ENCODE measurements at regions not wholly inside any gene's neighbourhood (a gene's known extent, or its start where the extent isn't known, plus 50 kb on each side); places are given as distances from the start of the nearest gene placed in this dataset.

- no peaks in the 10 kb centered on the region for H3K36me3 Mint-ChIP-seq (ENCODE audit: unreplicated experiment)
- H3K4me1 Mint-ChIP-seq (ENCODE audit: low read depth, unreplicated experiment) = no peaks in the 10 kb centered on the region
- no peaks in the 10 kb centered on the region for H3K27me3 Mint-ChIP-seq (ENCODE audit: unreplicated experiment)
- DNase-seq = no peak
- no peak overlapping the region for H3K4me3 Mint-ChIP-seq (ENCODE audit: unreplicated experiment)
- peaks cover 2% of the 10 kb centered on the region for H3K9me3 Mint-ChIP-seq (ENCODE audit: unreplicated experiment)
- H3K27ac Mint-ChIP-seq (ENCODE audit: unreplicated experiment) = no peak overlapping the region
- TF ChIP-seq, protein P1, sequence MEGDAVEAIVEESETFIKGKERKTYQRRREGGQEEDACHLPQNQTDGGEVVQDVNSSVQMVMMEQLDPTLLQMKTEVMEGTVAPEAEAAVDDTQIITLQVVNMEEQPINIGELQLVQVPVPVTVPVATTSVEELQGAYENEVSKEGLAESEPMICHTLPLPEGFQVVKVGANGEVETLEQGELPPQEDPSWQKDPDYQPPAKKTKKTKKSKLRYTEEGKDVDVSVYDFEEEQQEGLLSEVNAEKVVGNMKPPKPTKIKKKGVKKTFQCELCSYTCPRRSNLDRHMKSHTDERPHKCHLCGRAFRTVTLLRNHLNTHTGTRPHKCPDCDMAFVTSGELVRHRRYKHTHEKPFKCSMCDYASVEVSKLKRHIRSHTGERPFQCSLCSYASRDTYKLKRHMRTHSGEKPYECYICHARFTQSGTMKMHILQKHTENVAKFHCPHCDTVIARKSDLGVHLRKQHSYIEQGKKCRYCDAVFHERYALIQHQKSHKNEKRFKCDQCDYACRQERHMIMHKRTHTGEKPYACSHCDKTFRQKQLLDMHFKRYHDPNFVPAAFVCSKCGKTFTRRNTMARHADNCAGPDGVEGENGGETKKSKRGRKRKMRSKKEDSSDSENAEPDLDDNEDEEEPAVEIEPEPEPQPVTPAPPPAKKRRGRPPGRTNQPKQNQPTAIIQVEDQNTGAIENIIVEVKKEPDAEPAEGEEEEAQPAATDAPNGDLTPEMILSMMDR (IDR thresholded peaks at IDR 0.05; ENCODE audit: partially characterized antibody, unreplicated experiment) = no peak
Measured at GRCh38 chr9:28272127-28272526, 698.8 kb upstream of the C9orf72 start.

- no peaks in the 10 kb centered on the region for H3K9me3 Mint-ChIP-seq (ENCODE audit: unreplicated experiment)
- H3K4me1 Mint-ChIP-seq (ENCODE audit: low read depth, unreplicated experiment) = peaks cover 2% of the 10 kb centered on the region
- no peak for DNase-seq
- TF ChIP-seq, protein P1 (IDR thresholded peaks at IDR 0.05; ENCODE audit: partially characterized antibody, unreplicated experiment) = no peak
- no peak overlapping the region for H3K4me3 Mint-ChIP-seq (ENCODE audit: unreplicated experiment)
- peaks cover 4% of the 10 kb centered on the region for H3K36me3 Mint-ChIP-seq (ENCODE audit: unreplicated experiment)
- no peak overlapping the region for H3K27ac Mint-ChIP-seq (ENCODE audit: unreplicated experiment)
- no peaks in the 10 kb centered on the region for H3K27me3 Mint-ChIP-seq (ENCODE audit: unreplicated experiment)
Measured at GRCh38 chr9:28287455-28287854, 714.2 kb upstream of the C9orf72 start.

- TF ChIP-seq, protein P1 (IDR thresholded peaks at IDR 0.05; ENCODE audit: partially characterized antibody, unreplicated experiment) = no peak
- peaks cover 4% of the 10 kb centered on the region for H3K36me3 Mint-ChIP-seq (ENCODE audit: unreplicated experiment)
- H3K27me3 Mint-ChIP-seq (ENCODE audit: unreplicated experiment) = no peaks in the 10 kb centered on the region
- H3K4me3 Mint-ChIP-seq (ENCODE audit: unreplicated experiment) = no peak overlapping the region
- no peak overlapping the region for H3K27ac Mint-ChIP-seq (ENCODE audit: unreplicated experiment)
- H3K4me1 Mint-ChIP-seq (ENCODE audit: low read depth, unreplicated experiment) = peaks cover 2% of the 10 kb centered on the region
- no peak for DNase-seq
- H3K9me3 Mint-ChIP-seq (ENCODE audit: unreplicated experiment) = no peaks in the 10 kb centered on the region
Measured at GRCh38 chr9:28289746-28290145, 716.5 kb upstream of the C9orf72 start.

GRCh38 chr9:28293369-28294090, 720.2 kb upstream of the C9orf72 start:
- Mint-ChIP-seq H3K27me3 (ENCODE audit: unreplicated experiment) (no peaks in the 10 kb centered on the region), H3K4me1 (ENCODE audit: low read depth, unreplicated experiment) (no peaks in the 10 kb centered on the region), H3K36me3 (ENCODE audit: unreplicated experiment) (peaks cover 4% of the 10 kb centered on the region), H3K9me3 (ENCODE audit: unreplicated experiment) (no peaks in the 10 kb centered on the region), H3K27ac (ENCODE audit: unreplicated experiment) (no peak overlapping the region), H3K4me3 (ENCODE audit: unreplicated experiment) (no peak overlapping the region)
- DNase-seq = no peak
- TF ChIP-seq, protein P1 (IDR thresholded peaks at IDR 0.05; ENCODE audit: partially characterized antibody, unreplicated experiment) = no peak

DNA sequence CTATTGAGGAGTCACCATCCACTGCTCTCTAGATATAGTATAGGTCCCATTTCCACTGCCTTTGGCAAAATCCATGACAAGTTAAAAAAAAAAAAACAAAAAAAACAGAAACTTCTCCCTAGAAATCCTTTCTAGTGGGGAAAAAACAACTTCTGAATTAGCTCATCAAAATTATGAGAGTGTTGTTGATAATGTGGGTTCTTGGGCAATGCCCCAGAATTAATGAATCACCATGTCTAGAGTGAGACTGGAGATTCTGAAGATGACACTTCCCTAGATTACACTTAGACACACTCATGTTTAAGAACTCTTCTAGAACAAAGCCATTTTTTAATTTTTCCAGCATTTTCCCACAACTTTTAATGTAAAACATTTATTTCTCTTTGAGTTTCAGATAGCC, 728.0 kb upstream of the C9orf72 start:
- Mint-ChIP-seq H3K27me3 (ENCODE audit: unreplicated experiment) (no peaks in the 10 kb centered on the region), H3K4me3 (ENCODE audit: unreplicated experiment) (no peak overlapping the region), H3K27ac (ENCODE audit: unreplicated experiment) (no peak overlapping the region), H3K36me3 (ENCODE audit: unreplicated experiment) (no peaks in the 10 kb centered on the region), H3K9me3 (ENCODE audit: unreplicated experiment) (no peaks in the 10 kb centered on the region), H3K4me1 (ENCODE audit: low read depth, unreplicated experiment) (no peaks in the 10 kb centered on the region)
- TF ChIP-seq, protein P1 (IDR thresholded peaks at IDR 0.05; ENCODE audit: partially characterized antibody, unreplicated experiment) = no peak
- DNase-seq = no peak
